ENCODE measurements at regions not wholly inside any gene's neighbourhood (a gene's known extent, or its start where the extent isn't known, plus 50 kb on each side); places are given as distances from the start of the nearest gene placed in this dataset.
"Not testable (repeated sequence)": the region's sequence is repeated elsewhere in the genome, so short reads cannot be mapped to it uniquely, and the experiment has no call there.

DNA sequence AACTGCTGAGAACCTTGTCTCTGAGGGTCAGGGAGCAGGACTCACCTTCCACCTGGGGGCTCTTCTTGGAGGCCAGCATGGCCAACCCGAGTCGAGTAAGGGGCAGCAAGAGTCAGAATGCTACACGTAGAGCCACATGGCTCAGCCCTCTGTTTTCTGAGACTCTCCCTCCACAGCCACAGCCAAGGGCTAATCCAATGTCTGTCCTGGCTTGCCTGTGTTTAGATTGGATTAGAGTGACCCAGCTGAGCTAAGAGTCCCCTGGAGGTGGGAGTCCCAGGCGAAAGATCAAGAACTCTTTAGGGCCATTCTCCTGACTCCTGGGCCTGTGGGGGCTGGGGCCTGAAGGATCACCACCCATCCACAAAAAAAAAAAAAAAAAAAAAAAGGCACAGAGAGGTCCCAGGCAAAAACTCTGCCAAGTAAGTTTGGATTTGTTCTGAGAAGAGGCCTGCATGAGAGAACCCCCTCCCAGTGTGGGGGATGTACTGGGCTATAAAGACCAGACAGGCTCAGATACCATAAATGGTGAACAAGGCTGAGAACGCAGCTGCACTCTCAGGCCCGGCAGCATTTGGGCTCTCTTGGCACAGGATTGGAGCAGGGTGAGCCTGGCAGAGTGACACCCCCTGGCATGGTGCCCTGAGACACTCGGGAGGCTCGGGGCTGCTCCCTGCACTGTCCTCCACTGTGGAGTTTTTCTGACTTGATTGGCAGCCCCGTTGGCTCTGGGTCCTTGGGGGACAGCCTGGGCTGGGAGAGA is 88.0 kb upstream of the OSBPL11 start:
- no peak for TF ChIP-seq ZFX (IDR thresholded peaks at IDR 0.05)
- TF ChIP-seq, protein P1, sequence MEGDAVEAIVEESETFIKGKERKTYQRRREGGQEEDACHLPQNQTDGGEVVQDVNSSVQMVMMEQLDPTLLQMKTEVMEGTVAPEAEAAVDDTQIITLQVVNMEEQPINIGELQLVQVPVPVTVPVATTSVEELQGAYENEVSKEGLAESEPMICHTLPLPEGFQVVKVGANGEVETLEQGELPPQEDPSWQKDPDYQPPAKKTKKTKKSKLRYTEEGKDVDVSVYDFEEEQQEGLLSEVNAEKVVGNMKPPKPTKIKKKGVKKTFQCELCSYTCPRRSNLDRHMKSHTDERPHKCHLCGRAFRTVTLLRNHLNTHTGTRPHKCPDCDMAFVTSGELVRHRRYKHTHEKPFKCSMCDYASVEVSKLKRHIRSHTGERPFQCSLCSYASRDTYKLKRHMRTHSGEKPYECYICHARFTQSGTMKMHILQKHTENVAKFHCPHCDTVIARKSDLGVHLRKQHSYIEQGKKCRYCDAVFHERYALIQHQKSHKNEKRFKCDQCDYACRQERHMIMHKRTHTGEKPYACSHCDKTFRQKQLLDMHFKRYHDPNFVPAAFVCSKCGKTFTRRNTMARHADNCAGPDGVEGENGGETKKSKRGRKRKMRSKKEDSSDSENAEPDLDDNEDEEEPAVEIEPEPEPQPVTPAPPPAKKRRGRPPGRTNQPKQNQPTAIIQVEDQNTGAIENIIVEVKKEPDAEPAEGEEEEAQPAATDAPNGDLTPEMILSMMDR (conservative IDR thresholded peaks at IDR 0.05): no peak
- no peak overlapping the region for H3K27ac ChIP-seq

DNA sequence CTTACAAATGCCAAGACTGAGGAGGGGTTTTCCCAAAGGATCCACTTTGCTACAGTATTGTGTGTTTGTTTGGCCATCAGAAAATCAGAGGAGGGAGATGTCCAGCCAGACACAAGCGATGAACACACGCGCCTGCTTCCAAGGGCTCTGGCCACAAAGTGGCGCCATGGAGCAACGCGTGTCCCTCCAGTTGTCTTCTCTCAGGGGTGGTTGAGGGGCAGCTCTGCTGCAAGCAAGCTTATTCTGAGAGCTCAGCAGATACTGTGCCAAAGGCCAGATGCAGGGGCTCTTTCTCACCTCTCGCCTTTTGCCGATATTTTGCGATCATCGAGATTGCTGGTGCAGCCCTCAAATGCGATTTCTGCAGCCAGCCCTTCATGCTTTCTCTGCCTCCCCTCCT is 88.9 kb upstream of the OSBPL11 start:
- TF ChIP-seq ZFX (IDR thresholded peaks at IDR 0.05): no peak
- TF ChIP-seq, protein P1 (conservative IDR thresholded peaks at IDR 0.05): no peak; the same call in 1 of the 2 replicates
- no peak overlapping the region for H3K27ac ChIP-seq

DNA sequence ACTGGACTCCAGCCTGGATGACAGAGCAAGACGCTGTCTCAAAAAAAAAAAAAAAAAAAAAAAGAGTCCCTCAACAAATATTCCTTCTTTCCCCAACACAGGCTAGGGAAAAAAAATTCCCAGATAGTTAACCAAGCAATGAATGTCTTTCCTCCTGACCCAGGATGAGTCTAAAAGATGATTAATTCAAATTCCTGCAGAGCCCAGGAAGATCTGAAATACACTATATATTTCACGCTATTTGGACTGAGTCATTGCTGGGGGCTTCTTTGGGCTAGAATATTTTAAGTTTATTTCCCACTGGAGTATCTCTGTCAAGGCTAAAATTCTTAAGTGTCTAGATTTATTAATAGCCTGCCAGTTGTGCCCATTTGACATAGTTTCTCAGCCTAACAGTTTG is 90.4 kb upstream of the OSBPL11 start:
- not testable (repeated sequence) for H3K27ac ChIP-seq

DNA sequence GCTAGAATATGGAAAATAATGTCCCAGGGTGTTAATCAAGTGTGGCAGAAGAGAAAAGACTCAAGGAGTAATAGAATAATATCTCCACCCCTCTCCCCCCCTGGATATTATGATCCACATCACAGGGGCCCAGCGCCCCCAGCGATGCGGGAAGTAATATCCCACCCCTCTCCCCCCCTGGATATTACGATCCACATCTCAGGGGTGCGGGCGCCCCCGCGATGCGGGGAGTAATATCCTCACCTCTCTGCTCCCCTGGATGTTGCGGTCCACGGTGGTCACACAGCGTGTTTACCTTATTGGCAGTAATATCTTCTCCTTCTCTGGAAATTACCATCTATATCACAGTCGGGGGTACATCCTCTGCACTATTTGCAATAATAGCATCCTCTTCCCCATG is 97.1 kb upstream of the OSBPL11 start:
- no peak overlapping the region for H3K27ac ChIP-seq
- no peak for TF ChIP-seq ZFX (IDR thresholded peaks at IDR 0.05)
- TF ChIP-seq, protein P1 (conservative IDR thresholded peaks at IDR 0.05): no peak

DNA sequence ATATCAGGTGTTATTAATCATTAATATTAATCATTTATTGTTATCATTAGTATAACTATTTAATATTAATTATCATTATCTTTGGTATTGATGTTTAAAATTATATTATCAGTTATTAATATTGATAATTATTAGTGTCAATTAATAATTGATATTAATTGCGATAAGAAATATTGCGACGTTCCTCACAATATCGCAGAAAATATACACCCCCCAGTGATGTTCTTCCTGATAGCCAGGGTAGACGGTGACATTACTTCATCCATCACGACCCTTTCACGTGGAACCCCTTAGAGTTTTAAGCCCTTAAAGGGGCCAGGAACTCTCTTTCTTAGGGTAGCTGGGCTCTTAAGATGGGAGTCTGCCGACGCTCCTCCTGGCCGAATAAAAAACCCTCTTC is 98.6 kb upstream of the OSBPL11 start:
- H3K27ac ChIP-seq: no peak overlapping the region
- TF ChIP-seq, protein P1 (conservative IDR thresholded peaks at IDR 0.05): no peak
- no peak for TF ChIP-seq ZFX (IDR thresholded peaks at IDR 0.05)

DNA sequence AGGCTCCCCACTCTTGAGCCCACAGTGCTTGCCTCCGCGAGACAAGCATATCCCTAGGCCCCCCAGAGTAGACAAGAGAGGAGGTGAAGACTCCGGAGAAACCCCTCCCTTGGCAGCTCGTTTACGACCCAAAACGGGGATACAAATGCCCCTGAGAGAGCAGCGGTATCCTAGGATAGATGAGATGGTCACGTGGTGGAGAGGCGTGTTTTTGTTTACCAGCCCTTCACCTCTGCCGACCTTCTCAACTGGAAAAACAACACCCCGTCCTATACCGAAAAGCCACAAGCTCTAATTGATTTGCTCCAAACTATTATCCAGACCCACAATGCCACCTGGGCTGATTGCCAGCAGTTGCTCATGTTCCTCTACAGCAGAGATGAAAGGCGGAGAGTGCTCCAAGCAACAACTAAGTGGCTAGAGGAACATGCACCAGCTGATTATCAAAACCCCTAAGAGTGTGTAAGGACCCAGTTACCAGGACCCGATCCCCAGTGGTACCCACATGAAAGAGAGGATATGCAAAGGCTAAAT is 99.5 kb upstream of the OSBPL11 start:
- H3K27ac ChIP-seq: no peak overlapping the region
- TF ChIP-seq, protein P1 (conservative IDR thresholded peaks at IDR 0.05): no peak
- no peak for TF ChIP-seq ZFX (IDR thresholded peaks at IDR 0.05)

DNA sequence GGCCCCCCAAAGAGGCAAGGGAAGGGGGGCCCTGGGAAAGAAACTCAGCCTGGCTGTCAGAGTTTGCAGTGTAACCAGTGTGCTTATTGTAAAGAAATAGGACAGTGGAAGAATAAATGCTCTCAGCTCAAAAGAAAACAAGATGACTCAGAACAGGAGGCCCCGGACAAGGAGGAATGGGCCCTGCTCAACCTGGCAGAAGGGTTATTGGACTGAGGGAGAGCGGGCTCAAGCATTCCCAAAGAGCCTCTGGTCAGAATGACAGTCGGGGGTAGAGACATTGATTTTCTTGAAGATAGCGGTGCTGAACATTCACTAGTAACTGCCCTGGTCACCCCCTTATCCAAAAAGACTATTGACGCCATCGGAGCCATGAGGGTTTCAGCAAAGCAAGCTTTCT is 100.4 kb upstream of the OSBPL11 start:
- TF ChIP-seq, protein P1 (conservative IDR thresholded peaks at IDR 0.05): no peak
- TF ChIP-seq ZFX (IDR thresholded peaks at IDR 0.05): no peak
- H3K27ac ChIP-seq: no peak overlapping the region

DNA sequence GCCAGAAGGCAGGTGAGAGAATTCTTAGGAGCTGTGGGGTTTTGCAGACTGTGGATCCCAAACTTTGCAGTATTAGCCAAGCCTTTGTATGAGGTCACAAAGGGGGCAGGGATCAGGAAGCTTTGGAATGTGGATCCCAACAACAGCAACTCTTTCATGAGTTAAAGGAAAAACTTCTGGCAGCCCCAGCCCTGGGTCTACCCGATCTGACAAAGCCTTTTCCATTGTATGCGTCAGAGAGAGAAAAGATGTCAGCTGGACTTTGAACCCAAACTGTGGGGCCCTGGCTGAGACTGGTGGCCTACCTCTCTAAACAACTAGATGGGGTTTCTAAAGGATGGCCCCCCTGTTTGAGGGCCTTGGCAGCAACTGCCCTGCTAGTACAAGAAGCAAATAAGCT is 101.8 kb upstream of the OSBPL11 start:
- not testable (repeated sequence) for H3K27ac ChIP-seq
